GM12873 (cell line): ENCODE measurements at regions not wholly inside any gene's neighbourhood (a gene's known extent, or its start where the extent isn't known, plus 50 kb on each side); places are given as distances from the start of the nearest gene placed in this dataset.

ENCODE experiments used
- TF ChIP-seq, protein P1 (sequence below): IDR thresholded peaks from 2 replicates; pipeline ENCODE4 v1.5.1; 2012; ENCODE audit warnings: low read depth, mild to moderate bottlenecking, moderate library complexity, low read length, control low read depth; ENCODE audit not compliant: insufficient read depth; ENCODE audit errors: missing control alignments

GRCh38 chr3:118761291-118761606, 273.4 kb downstream of the IGSF11 start:
- TF ChIP-seq, protein P1, sequence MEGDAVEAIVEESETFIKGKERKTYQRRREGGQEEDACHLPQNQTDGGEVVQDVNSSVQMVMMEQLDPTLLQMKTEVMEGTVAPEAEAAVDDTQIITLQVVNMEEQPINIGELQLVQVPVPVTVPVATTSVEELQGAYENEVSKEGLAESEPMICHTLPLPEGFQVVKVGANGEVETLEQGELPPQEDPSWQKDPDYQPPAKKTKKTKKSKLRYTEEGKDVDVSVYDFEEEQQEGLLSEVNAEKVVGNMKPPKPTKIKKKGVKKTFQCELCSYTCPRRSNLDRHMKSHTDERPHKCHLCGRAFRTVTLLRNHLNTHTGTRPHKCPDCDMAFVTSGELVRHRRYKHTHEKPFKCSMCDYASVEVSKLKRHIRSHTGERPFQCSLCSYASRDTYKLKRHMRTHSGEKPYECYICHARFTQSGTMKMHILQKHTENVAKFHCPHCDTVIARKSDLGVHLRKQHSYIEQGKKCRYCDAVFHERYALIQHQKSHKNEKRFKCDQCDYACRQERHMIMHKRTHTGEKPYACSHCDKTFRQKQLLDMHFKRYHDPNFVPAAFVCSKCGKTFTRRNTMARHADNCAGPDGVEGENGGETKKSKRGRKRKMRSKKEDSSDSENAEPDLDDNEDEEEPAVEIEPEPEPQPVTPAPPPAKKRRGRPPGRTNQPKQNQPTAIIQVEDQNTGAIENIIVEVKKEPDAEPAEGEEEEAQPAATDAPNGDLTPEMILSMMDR: no peak

GRCh38 chr3:118765636-118766305, 268.9 kb downstream of the IGSF11 start:
- TF ChIP-seq, protein P1: no peak

- TF ChIP-seq, protein P1: no peak
Observed at GRCh38 chr3:118766306-118766669, 268.4 kb downstream of the IGSF11 start.

- TF ChIP-seq, protein P1: no peak
Observed at GRCh38 chr3:118772036-118772435, 262.6 kb downstream of the IGSF11 start.

DNA sequence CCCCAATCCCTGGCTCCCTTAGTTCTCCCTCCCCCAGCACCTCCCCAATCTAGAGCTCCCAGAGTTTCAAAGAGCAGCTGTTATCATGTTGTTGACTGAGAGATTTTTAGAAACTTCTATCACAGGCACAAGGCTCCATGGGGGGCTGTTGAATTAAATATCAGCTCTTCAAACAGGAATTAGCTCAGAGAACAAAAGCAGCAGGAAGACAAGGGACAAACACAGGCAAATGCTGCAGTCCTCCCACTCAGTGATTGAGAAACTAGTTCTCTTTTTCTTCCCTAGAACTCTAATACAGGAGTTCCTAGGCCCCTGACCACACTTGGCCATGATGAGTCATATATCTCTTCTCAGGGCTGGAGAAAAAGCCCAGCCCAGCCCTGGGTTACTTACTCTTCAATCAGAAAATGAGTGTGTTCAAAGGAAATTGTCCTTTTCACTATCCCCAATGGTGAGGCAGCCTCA, 262.1 kb downstream of the IGSF11 start:
- TF ChIP-seq, protein P1: no peak

DNA sequence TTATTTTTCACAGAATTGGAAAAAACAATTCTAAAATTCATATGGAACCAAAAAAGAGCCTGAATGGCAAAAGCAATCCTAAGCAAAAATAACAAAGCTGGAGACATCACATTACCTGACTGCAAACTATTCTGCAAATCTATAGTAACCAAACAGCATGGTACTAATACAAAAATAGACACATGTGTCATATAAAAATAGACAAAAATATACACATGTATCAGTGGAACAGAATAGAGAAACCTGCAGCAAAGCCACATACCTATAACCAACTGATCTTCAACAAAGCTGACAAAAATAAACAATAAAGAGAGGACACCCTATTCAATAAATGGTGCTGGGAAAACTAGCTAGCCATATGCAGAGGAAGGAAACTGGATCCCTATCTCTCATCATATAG, 259.6 kb downstream of the IGSF11 start:
- TF ChIP-seq, protein P1: no peak

- TF ChIP-seq, protein P1: no peak
Observed at GRCh38 chr3:118778201-118778600, 256.4 kb downstream of the IGSF11 start.
